ENCODE measurements at regions not wholly inside any gene's neighbourhood (a gene's known extent, or its start where the extent isn't known, plus 50 kb on each side); places are given as distances from the start of the nearest gene placed in this dataset.

DNA sequence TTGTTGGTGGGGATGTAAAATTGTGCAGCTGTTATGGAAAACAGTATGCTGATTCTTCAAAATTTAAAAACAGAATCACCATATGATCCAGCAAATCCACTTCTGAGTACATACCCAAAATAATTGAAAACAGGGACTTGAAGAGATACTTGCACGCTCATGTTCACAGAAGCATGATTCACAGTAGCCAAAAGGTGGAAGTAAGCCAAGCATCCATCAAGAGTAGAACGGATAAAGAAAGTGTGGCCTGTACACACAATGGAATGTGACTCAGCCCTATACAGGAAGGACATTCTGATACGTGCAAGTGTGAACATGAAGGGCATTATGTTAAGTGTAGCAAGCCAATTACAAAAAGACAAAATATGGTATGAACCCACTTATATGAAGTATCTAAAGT lies 696.7 kb upstream of the CELF2 start:
- 50 to 52% methylated on average over 3 of the region's 3 CpGs for WGBS, 2 donors
- Histone ChIP-seq H3K9me3 (no peaks in the 10 kb centered on the region), H3K27ac (no peak overlapping the region), H3K27me3 (no peaks in the 10 kb centered on the region), H3K36me3 (no peaks in the 10 kb centered on the region), H3K4me3 (replicated peaks in 1 of 3) (no peak overlapping the region), H3K4me1 (no peaks in the 10 kb centered on the region)
- TF ChIP-seq POLR2A (IDR thresholded peaks at IDR 0.05) (no peak), CTCF (IDR thresholded peaks at IDR 0.05) (no peak)
- intact Hi-C loops (cut with DNase I), result no loop called here
- no peak for DNase-seq

DNA sequence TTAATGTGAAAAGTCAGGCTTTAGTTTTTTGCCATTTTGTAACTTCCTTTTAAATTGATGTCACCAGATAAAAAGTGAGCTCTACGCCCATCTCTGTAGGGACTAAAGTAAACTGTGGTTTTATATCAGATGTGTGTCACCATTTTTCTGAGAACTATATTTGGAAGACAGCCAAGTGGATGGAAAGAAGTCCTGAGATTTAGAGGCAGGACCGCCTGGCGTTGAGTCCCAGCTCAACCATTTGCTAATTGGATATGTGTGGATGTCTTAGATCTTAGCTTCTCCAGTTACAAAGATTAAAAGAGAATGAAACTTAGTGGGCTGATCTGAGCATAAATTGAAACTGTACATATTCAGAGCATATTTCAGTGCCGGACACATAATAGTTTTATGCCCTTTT lies 691.6 kb upstream of the CELF2 start:
- no peak overlapping the region for H3K4me3 ChIP-seq (replicated peaks in 1 of 3)
- intact Hi-C loops (cut with DNase I), result no loop called here
- no peaks in the 10 kb centered on the region for H3K27me3 ChIP-seq
- WGBS, 2 donors, result 78 to 79% methylated on average over 4 of the region's 4 CpGs
- no peak for DNase-seq
- no peaks in the 10 kb centered on the region for H3K4me1 ChIP-seq
- H3K36me3 ChIP-seq, result no peaks in the 10 kb centered on the region
- TF ChIP-seq CTCF (IDR thresholded peaks at IDR 0.05), result no peak
- no peak for TF ChIP-seq POLR2A (IDR thresholded peaks at IDR 0.05)
- H3K27ac ChIP-seq, result no peak overlapping the region
- no peaks in the 10 kb centered on the region for H3K9me3 ChIP-seq

DNA sequence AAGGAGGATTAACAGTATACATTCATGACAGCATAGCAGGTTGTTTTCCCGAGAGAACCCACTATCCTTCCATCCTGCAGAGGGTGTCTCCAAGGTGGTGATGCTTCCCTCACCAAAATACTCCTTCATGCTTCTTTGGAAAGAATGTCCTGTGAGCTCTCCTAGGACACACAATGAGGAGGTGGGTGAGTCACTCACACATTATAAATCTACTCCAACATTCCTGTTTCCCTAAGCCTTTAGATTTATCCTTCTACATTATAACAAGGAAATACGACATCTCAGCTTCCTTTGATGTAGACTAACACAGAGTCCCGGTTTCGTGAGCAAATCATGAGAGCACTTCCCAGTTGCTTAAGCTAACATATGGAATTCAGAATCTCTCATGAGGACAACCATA lies 689.7 kb upstream of the CELF2 start:
- Histone ChIP-seq H3K4me1 (no peaks in the 10 kb centered on the region), H3K36me3 (no peaks in the 10 kb centered on the region), H3K4me3 (replicated peaks in 1 of 3) (no peak overlapping the region), H3K27me3 (no peaks in the 10 kb centered on the region), H3K9me3 (no peaks in the 10 kb centered on the region), H3K27ac (no peak overlapping the region)
- intact Hi-C loops (cut with DNase I), result no loop called here
- DNase-seq, result no peak
- TF ChIP-seq CTCF (IDR thresholded peaks at IDR 0.05), result no peak
- TF ChIP-seq POLR2A (IDR thresholded peaks at IDR 0.05), result no peak
- 88 to 92% methylated on average over 4 of the region's 4 CpGs for WGBS, 2 donors

GRCh38 chr10:10330418-10330817 lies 687.3 kb upstream of the CELF2 start:
- 57 to 64% methylated on average over 5 of the region's 5 CpGs for WGBS, 2 donors
- no peaks in the 10 kb centered on the region for H3K36me3 ChIP-seq
- TF ChIP-seq POLR2A (IDR thresholded peaks at IDR 0.05) (no peak), CTCF (IDR thresholded peaks at IDR 0.05) (no peak)
- DNase-seq, result no peak
- no peaks in the 10 kb centered on the region for H3K27me3 ChIP-seq
- no peak overlapping the region for H3K4me3 ChIP-seq (replicated peaks in 1 of 3)
- intact Hi-C loops (cut with DNase I), result no loop called here
- no peaks in the 10 kb centered on the region for H3K9me3 ChIP-seq
- no peak overlapping the region for H3K27ac ChIP-seq
- H3K4me1 ChIP-seq, result no peaks in the 10 kb centered on the region

DNA sequence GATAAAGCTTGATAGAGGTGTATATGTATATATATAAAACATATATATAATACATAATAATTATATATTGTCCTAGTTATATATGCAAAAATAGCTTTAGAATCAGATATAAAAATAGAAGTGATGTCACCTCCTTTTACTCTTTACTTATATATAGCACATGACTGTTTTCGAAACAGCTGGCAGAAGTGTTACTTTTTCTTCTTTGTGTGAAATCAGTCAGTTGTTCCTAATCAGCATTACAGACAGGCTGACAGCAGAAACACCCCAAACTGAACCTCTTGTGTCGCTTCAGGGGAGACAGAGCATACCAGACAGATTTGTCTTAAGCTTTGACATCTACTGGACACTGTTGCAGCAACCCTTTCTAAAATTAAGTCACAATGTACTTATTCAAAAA lies 684.9 kb upstream of the CELF2 start:
- no peaks in the 10 kb centered on the region for H3K4me1 ChIP-seq
- no peak overlapping the region for H3K27ac ChIP-seq
- H3K9me3 ChIP-seq, result no peaks in the 10 kb centered on the region
- no peak overlapping the region for H3K4me3 ChIP-seq (replicated peaks in 1 of 3)
- no peaks in the 10 kb centered on the region for H3K36me3 ChIP-seq
- 81 to 91% methylated on average over 2 of the region's 2 CpGs for WGBS, 2 donors
- TF ChIP-seq CTCF (IDR thresholded peaks at IDR 0.05) (no peak), POLR2A (IDR thresholded peaks at IDR 0.05) (no peak)
- intact Hi-C loops (cut with DNase I), result no loop called here
- H3K27me3 ChIP-seq, result no peaks in the 10 kb centered on the region
- no peak for DNase-seq

Data from thyroid gland (tissue), 4 donors.